Right ventricle myocardium superior (tissue), 1 donor: ENCODE measurements at regions not wholly inside any gene's neighbourhood (a gene's known extent, or its start where the extent isn't known, plus 50 kb on each side); places are given as distances from the start of the nearest gene placed in this dataset.

Source experiments
- ATAC-seq: fragments of 200-7000 bp; cut with Tn5 transposase; one replicate; pipeline ENCODE4 v1.9.1; 2020; ENCODE audit warnings: mild to moderate bottlenecking; ENCODE audit not compliant: poor library complexity
- DNase-seq: peaks from one replicate; pipeline ENCODE4 v3.0.0-alpha.2; 2020
- intact Hi-C: fragments of 100-400 bp; cut with DNase I; formaldehyde crosslinking; loops from one replicate; pipeline ENCODE4 v1.11.2; 2022
- donor health status: DM: no; HTN: yes; CAD: no; lungs with severe emphysema.

DNA sequence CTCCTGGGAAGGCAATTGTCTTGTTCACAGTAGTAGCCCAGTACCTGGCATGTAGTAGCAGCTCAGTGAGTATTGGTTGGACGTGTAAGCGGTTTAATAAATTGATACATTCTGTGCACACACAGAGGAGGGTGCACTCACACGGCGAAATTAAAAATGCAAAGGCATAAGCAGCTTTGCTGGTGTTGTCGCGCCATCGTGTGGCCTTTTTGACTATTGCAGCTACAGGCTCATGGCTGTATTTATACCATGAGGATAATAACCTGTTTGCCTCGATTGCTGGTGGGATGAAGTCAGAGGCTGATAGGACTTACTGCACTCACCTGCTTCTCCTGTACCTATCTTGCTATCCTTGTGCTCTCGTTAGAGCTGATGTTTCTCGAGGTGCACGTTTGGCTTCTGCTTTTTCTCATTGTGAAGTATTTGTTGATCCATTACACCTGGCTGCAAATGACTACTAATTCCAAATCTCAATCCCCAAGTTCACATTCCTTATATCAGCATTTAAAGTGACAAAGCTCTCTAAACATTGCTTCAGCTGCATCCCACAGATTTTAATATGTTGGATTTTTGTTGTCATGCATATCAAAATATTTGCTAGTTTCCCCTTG, 61.5 kb downstream of the TBXT start:
- intact Hi-C loops: no loop called here
- peak; percentile 92 for ATAC-seq
- peak; percentile 82 for DNase-seq

DNA sequence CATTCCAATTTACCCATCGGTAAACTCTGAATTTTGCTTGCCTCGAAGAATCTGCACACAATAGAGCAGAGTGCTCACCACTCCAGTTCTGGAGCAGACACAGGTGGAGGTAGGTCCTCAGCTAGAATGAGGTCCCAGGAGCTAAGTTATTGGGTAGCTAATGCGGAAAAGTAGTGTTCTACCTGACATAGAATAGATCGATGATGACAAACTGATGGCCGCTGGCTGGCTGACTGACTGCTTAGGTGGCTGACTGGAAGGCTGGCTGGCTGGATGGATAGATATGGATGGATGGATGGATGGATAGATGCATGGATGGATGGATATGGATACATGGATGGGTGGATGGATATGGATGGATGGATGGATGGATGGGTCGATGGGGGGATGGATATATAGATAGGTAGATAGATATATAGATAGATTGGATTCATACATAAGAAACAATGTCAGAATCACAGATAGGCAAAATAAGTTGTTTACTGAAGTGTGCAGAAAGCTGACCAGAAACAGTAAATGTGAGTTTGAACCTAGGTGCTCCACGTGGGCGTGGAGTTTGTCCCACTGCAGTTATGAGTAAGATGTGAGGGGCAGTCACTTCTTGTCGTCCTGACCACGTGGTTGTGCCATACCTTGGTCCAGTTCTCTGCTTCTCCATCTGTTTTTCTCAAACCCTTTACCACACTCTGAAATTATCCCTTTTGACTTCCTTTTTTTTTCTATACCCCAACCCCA, 62.1 kb downstream of the TBXT start:
- DNase-seq: no peak
- ATAC-seq: peak; percentile 18
- intact Hi-C loops: no loop called here

DNA sequence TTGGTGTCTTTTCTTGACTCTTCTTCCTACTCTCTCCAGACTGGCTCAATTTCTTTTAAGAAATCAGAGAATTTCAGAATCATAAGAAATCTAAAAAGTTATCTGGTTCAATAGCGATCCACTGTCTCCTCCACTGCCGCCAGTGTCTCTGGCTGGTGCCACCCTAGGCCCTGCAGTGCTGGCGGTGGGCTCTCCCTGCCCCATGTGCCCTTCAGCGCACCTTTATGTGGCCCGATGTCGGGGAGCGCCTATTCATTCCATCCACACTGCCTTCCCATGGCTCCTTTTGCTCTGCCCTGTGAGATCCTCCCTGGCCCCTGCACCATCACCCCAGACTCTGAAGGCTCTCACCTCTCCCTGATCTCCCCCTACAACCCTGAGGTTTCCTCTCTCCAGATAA, 62.8 kb downstream of the TBXT start:
- ATAC-seq (no peak), DNase-seq (no peak)
- intact Hi-C loops: no loop called here

DNA sequence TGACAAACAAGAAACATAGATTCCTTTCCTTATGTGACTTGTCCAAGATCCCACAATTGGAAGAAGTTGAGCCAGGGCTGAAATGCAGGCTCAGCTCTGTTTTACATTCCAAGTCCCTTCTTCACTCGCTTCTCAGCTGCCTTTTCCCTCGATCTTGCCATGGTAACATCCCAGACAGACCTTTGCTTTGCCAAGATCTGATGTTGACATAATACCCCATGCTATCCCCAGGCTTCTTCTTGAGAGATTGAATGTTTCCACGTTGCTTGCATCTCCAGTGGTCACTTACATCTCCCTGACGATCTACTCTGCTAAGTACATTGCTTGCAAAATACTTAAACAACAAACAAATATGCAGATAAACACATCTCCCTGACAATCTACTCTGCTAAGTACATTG, 63.5 kb downstream of the TBXT start:
- intact Hi-C loops: no loop called here
- ATAC-seq (no peak), DNase-seq (no peak)

DNA sequence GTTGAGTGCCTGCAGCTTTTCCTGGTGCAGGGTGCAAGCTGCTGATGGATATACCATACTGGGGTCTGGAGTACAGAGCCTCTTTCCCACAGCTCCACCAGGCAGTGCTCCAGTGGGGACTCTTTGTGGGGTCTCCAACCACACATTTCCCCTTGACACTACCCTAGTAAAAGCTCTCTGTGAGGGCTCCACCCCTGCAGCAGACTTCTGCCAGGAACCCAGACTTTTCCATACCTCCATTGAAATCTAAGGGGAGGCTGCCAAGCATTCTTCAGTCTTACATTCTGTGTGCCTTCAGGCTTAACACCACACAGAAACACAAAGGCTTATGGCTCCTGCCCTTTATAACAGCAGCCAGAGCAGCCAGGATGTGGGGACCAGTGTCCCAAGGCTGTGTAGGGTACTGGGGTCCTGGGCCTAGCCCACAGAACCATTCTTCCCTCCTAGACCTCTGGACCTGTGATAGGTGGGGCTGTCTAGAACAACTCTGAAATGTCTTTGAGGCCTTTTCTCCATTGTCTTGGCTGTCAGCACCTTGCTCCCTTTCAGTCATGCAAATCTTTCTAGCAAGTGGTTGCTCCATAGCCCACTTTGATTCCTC, 65.7 kb downstream of the TBXT start:
- ATAC-seq: no peak
- no peak for DNase-seq
- intact Hi-C loops: no loop called here

DNA sequence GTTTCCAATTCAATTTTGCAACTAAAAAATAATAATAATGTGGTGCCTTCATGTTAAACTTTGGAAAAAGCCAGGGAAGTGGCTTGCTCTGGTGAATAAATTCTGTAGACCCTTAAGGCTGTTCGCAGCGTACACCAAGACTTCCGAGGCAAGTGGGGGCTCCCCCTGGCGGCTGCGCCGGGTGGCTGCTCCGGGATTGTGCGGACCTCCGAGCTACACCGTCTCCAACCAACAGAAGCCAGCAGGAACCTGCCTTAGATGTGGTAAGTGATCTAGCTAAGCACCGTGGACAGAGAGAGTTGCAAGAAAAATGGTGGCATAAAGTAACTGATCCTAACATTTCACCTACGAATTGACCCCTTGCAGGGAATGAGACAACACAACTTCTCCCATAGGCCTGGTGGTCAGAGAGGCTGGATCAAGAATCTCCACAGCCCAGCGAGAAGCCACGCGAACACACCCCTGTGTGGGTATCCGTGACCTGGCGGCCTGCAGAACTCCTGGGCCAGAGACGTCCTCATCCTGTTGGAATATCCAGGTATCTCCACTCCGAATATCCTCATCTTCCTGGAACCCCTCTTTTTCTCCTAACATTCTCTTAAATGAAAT, 69.6 kb downstream of the TBXT start:
- intact Hi-C loops: loop anchor here (2.0 kb wide), 1 partner anchor 213 kb away; no protein-coding TSS in a partner anchor
- ATAC-seq (peak; percentile 99), DNase-seq (peak; percentile 85)

DNA sequence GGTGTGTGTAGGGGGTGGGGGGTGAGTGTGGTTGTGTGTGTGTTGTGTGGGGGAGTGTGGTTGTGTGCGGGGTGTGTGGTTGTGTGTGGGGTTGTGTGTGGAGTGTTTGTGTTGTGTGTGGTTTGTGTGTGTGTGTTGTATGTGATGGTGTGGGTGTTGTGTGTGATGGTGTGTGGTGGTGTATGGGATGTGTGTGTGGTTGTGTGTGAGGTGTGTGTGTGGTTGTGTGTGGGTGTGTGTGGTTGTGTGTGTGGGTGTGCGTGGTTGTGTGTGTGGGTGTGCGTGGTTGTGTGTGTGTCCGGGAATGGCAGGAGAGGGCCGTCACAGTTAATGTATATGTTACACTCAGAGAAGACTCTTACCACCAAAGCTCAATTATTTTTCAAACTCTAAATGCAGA, 79.8 kb downstream of the TBXT start:
- DNase-seq (no peak), ATAC-seq (no peak)
- intact Hi-C loops: no loop called here

DNA sequence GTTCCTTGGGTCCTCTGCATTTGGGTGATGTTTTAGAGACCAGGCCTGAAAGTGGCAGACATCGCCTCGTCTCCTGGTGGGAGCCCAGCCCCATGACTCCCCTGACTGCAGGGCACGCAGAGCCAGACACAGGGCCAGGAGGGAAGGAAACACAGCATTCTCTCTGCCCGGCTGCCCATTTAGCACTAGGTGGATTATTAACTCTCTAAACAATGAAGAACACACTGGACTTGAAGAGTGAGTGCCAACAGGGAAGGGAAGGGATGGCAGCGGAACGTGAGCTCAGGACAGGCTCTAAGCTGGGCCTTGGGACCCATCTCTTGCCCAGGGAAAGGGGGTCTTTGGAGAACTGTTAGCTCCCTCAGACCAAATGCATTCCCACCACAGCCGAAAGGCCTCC, 80.4 kb downstream of the TBXT start:
- ATAC-seq (no peak), DNase-seq (no peak)
- intact Hi-C loops: no loop called here

DNA sequence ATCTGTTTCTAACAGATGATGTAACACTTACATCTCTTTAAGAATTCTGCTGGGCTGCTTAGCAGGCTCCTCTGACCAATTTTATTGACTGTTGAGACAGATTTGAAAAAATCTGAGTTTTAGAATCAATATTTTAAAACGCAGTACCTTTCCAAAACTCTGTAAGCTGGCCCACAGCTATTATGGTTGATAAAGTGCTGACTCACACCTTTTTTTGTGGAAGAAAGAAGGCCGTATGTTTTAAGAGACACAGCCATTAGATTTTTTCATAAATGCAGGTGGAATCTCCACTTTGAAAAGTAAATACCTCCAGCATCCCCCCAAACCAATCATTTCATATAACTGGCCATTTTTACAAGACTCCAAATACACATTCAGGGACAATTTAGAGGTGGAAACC, 82.2 kb downstream of the TBXT start:
- DNase-seq: no peak
- no peak for ATAC-seq
- intact Hi-C loops: no loop called here

DNA sequence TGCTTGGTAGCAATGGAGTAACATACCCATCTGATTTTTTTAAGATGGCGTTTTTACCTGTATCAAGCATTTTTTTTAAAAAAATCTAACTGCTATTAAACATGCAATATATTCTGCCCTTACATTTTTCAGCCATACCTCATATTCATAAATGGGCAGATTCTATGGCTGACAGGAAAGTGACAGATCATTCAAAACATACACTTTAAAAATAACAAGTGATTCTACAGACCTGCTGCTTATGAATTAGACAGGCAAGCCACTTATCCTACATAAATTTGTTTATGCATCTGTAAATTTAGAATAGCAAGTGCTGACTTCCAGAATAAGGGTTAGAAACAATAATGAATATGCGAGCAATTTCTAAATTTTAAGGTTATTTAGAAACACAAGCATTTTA, 82.7 kb downstream of the TBXT start:
- DNase-seq (no peak), ATAC-seq (no peak)
- intact Hi-C loops: no loop called here

DNA sequence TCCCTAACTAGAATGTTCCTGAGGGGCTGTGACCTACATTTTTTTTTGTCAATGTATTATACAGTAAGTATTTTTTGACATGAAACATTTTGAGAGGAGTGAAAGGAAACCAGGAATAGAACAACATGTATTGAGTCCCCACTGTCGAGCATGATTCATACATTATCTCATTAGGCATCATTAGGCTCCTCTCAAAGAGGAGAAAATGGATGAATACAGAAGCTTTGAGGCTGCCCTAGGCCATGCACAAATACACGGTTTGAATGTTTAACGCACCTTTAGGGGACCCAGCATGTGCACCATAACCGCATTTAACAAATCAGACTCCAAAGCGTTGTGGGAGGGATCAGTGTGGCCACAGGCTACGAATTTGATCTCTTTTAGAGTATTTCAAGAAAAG, 87.8 kb downstream of the TBXT start:
- ATAC-seq (no peak), DNase-seq (no peak)
- intact Hi-C loops: no loop called here

DNA sequence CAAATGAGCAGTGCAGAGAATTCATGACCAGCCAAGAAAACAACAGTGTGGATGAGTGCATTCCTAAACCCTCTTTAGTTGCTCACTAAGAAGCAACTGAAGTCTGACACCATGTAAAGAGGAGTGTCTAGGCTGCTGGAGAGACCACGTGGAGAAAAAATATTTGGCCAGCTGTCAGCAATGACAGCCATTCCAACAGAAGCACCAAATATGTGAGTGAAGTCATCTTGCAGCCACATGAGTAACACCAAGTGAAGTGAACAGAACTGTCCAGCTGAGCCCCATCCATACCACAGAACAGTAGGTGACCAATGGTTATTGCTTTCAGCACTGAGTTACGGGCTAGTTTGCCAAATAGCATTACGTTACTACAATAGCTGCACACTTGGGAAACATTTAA, 89.4 kb downstream of the TBXT start:
- intact Hi-C loops: no loop called here
- ATAC-seq: peak; percentile 43
- DNase-seq: no peak

DNA sequence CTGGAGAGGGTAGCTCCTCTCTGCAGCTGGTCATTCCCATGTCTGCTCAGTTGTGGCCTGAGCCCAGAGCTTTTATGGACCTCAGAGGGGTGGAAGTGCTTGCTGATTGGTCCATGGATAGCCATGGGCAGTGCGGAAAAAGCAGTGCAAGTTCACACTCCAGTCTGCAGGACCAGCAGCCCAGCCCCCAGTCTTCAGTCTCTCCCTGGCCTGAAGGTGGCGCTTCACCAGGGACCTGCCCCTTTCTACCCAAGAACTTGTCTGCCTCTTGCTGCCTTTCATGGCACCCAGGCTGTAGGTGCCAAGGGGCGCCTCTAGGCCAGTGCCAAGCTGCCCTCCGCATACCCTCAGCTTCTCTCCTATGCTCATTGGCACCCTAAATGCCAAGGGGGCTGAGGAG, 91.0 kb downstream of the TBXT start:
- DNase-seq (no peak), ATAC-seq (no peak)
- intact Hi-C loops: no loop called here

DNA sequence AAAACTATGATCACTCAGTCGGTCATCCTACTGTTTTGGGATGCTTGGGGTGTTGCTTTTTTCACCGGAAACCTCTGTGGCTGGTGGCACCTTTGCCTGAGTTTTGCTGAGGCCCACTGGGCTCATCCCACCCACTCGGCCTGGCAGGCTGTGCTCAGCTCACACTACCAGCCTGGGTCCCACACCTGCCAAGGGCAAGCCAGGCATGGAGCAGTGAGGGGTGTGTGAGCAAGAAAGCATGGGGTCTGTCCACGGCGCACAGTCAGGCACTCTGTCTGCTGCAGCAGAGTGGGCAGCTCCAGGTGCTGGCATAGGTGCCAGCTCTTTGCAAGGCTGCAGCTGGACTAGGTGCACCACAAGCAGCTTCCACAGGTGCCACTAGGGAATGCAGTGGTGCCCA, 91.7 kb downstream of the TBXT start:
- no peak for ATAC-seq
- intact Hi-C loops: no loop called here
- DNase-seq: no peak

DNA sequence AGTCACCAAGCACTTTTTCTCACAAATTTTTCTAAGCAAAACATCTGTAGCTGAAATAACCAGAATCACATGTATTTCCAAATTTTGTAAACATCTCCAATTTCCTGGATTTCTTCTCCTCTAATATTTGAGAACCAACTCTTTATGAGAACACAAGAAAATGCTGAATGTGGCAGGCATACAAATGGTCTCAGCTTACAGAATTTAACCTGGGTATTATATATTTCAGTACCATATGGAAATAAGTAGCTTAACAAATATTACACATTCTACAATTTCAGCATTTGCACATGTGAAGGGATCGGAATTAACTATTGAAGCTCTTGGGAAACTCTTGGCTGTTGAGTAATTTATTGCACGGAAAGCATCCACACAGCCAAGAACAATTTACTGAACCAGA, 92.5 kb downstream of the TBXT start:
- DNase-seq (no peak), ATAC-seq (no peak)
- intact Hi-C loops: no loop called here

DNA sequence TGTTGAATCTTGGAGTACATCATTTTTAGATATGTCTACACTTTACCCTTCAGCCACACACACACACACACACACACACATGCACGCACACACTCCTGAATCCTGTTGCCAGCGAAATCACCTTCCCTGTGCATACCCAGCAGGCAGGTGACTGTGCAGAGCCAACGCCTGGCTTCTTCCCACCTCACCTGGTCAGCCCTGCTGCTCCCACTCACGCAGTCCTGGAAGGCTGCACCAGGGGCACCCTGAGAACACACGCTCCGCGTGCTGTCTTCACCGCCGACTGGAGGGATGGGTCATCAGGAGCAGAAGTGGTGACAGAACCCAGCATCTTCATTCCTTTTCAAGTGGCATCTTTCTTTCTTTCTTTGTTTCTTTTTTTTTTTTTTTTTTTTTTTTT, 94.6 kb downstream of the TBXT start:
- intact Hi-C loops: no loop called here
- ATAC-seq (no peak), DNase-seq (no peak)

DNA sequence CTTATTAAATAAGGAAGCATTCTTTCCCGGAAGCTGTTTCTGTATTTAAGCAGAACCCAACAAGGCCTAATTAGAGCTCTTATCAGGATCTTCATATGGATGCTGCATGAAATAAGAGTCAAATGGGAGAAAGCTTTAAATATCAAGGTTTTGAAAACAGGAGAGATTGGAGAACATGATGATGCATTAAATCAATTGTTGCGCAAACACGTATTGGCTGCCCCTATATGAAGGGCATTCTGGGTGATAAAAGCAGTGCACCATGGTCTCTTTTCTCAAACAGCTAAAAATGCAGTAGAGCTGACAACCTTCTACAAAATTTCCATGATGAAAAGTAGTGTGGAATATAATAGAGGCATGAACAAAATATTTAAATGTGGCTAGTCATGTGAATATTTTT, 98.9 kb downstream of the TBXT start:
- intact Hi-C loops: no loop called here
- no peak for DNase-seq
- ATAC-seq: no peak

DNA sequence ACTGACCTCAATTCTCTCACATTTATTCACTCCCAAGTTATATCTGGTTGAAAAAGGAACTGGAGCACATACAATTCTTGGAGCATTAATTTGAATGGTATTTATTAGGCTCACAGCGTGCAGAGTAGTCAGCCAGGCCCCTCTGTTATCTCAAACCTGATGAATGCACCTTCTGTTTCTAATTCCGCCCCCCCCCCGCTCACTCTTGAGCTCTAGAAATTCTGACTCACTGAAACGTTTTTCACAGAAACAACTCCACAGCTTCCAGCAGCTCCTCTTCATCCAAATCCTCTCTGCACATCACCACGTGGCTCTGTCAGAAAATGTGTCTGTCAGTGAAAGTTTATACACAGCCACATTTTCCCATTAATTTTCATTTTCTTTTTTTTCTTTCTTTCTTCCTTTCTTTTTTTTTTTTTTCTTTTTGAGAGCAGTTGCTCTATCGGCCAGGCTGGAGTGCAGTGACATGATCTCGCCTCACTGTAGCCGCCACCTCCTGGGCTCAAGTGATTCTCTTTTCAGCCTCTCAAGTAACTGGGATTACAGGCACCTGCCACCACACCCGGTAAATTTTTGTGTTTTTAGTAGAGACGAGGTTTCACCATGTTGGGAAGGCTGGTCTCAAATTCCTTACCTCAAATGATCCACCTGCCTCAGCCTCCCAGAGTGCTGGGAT, 109.4 kb downstream of the TBXT start:
- intact Hi-C loops: no loop called here
- DNase-seq: peak; percentile 64

DNA sequence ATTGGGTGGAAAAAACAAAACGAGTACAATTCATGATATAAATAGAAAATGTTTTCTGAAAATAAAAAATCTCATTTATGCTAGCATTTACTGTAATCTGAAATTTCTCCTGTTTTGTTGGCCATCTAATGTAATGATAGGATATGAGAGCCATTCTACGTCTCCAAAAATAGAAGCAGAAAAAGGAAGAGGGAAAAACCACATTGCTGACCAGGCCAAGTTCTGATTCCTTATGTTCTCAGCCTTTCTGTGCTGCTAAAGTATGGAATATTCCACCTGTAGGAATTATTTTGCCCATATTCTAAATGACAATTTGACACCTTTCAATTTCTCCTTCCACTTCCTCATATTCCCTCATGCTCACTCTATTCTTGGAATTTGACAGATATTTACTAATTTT, 110.2 kb downstream of the TBXT start:
- ATAC-seq: no peak
- DNase-seq: no peak
- intact Hi-C loops: no loop called here

More for the DNA sequence above, 109.4 kb downstream of the TBXT start:
- ATAC-seq: peak; percentile 84
